ENCODE measurements at regions not wholly inside any gene's neighbourhood (a gene's known extent, or its start where the extent isn't known, plus 50 kb on each side); places are given as distances from the start of the nearest gene placed in this dataset.

DNA sequence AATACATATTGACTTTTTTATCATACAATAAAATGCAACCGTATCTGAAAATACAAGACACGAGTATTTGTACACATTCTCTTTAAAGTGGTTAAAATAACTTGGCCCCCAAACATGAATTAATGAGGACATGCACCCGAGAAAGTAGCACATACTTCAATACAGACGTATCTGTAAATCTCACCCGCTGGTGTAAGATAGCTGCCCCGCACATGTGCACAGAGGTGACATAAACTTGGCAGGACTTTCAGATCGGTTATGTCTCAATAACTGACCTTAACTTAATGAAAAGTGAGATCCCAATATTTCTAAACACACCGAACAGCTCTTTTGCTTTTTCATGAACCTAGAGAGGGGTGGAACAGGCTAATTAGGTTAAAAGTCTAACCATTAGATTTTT, 91.5 kb upstream of the RPS6KA2 start (continued):
- TF ChIP-seq CTCF (tag by site-specific recombination; IDR thresholded peaks at IDR 0.05) (no peak), ZIC2 (tag by site-specific recombination; IDR thresholded peaks at IDR 0.05) (no peak)

DNA sequence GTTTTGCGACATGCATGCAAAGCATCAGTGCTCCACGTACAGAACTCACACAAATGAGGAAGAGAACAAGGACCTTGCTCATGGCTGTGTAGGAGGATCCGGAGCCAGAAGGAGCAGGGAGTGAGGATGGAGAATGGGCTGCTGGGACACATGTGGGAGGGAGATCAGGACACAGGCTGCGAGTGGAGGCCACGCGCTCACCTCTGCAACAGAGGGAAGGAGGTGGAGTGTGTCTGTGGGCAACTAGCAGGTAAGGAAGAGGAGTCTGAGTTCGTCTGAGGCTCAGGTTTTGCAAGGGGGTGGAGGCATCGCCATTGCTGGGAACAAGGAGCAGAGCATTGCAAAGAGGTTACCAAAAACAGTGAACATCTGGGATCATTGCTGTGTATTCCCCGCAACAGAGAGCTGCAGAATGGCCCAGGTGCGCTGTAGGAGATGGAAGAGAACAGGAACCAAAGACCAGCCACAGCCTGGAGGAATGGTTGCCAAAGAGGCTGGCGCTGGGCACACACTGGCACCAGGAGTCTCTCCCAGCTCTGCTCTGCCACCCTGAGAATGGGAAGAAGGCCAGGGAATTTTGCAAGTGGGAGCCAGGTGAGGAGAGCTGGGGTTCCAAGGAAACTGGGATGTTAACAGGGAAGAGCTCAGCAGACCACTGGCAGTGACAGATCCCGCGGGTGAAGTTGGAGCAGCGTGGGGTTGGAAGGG, 90.0 kb upstream of the RPS6KA2 start:
- Histone ChIP-seq H3K4me1 (ENCODE audit: control insufficient read depth, insufficient read depth, low read length) (no peaks in the 10 kb centered on the region), H3K9me3 (ENCODE audit: control insufficient read depth, insufficient read depth, low read depth, low read length) (no peaks in the 10 kb centered on the region), H3K27ac (ENCODE audit: extremely low read depth, low read depth, low read length) (no peak overlapping the region), H3K36me3 (ENCODE audit: control insufficient read depth in 2 of 2, insufficient read depth in 1 of 2, low read length in 2 of 2) (no peaks in the 10 kb centered on the region), H3K4me3 (ENCODE audit: low read depth, low read length) (no peak overlapping the region)
- ChIA-PET POLR2A (no interaction called here), CTCF (no interaction called here)
- no peak for TF ChIP-seq ZNF548 (tag by site-specific recombination; IDR thresholded peaks at IDR 0.05)
- TF ChIP-seq, protein P1, sequence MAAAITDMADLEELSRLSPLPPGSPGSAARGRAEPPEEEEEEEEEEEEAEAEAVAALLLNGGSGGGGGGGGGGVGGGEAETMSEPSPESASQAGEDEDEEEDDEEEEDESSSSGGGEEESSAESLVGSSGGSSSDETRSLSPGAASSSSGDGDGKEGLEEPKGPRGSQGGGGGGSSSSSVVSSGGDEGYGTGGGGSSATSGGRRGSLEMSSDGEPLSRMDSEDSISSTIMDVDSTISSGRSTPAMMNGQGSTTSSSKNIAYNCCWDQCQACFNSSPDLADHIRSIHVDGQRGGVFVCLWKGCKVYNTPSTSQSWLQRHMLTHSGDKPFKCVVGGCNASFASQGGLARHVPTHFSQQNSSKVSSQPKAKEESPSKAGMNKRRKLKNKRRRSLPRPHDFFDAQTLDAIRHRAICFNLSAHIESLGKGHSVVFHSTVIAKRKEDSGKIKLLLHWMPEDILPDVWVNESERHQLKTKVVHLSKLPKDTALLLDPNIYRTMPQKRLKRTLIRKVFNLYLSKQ (tag by site-specific recombination; IDR thresholded peaks at IDR 0.05; ENCODE audit: borderline replicate concordance): no peak
- TF ChIP-seq ZNF157 (tag by site-specific recombination; IDR thresholded peaks at IDR 0.05): no peak
- no peak for TF ChIP-seq ZNF558 (tag by site-specific recombination; IDR thresholded peaks at IDR 0.05)
- TF ChIP-seq GLI4 (tag by site-specific recombination; IDR thresholded peaks at IDR 0.05): no peak
- no peak for TF ChIP-seq ZNF626 (tag by site-specific recombination; IDR thresholded peaks at IDR 0.05)
- TF ChIP-seq, protein P2, sequence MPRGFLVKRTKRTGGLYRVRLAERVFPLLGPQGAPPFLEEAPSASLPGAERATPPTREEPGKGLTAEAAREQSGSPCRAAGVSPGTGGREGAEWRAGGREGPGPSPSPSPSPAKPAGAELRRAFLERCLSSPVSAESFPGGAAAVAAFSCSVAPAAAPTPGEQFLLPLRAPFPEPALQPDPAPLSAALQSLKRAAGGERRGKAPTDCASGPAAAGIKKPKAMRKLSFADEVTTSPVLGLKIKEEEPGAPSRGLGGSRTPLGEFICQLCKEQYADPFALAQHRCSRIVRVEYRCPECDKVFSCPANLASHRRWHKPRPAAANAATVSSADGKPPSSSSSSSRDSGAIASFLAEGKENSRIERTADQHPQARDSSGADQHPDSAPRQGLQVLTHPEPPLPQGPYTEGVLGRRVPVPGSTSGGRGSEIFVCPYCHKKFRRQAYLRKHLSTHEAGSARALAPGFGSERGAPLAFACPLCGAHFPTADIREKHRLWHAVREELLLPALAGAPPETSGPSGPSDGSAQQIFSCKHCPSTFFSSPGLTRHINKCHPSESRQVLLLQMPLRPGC (tag by site-specific recombination; IDR thresholded peaks at IDR 0.05): no peak
- TF ChIP-seq, protein P3, sequence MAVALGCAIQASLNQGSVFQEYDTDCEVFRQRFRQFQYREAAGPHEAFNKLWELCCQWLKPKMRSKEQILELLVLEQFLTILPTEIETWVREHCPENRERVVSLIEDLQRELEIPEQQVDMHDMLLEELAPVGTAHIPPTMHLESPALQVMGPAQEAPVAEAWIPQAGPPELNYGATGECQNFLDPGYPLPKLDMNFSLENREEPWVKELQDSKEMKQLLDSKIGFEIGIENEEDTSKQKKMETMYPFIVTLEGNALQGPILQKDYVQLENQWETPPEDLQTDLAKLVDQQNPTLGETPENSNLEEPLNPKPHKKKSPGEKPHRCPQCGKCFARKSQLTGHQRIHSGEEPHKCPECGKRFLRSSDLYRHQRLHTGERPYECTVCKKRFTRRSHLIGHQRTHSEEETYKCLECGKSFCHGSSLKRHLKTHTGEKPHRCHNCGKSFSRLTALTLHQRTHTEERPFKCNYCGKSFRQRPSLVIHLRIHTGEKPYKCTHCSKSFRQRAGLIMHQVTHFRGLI (tag by site-specific recombination; IDR thresholded peaks at IDR 0.05): no peak
- no peak for TF ChIP-seq ZNF433 (tag by site-specific recombination; IDR thresholded peaks at IDR 0.05; ENCODE audit: low read depth)
- TF ChIP-seq ZNF514 (tag by site-specific recombination; IDR thresholded peaks at IDR 0.05): no peak
- no peak for TF ChIP-seq REST (tag by site-specific recombination; IDR thresholded peaks at IDR 0.05)
- no peak for TF ChIP-seq OVOL3 (tag by site-specific recombination; IDR thresholded peaks at IDR 0.05)

Measured in HEK293 (cell line).